MCF 10A (cell line): ENCODE measurements at regions not wholly inside any gene's neighbourhood (a gene's known extent, or its start where the extent isn't known, plus 50 kb on each side); places are given as distances from the start of the nearest gene placed in this dataset.
"Not testable (repeated sequence)": the region's sequence is repeated elsewhere in the genome, so short reads cannot be mapped to it uniquely, and the experiment has no call there.

Experiments used
- BruUV-seq: library from RNA; stranded (reverse); fragments of 400-500 nt; replicated peaks from 2 replicates; lab custom pipeline; 2021; lab: Mats Ljungman, UMichigan
- CTCF ChIA-PET: fragments of 300-600 bp; sonication (Branson Sonifier 250); formaldehyde crosslinking; extraction: SDS; loops from one replicate; lab custom pipeline; 2021; ENCODE audit warnings: antibody characterized with exemption, inconsistent platforms; lab: Yijun Ruan, JAX
- POLR2A ChIA-PET: fragments of 300-600, 350-650 bp; sonication (Branson Sonifier 250); formaldehyde crosslinking; extraction: SDS; loops from one replicate; lab custom pipeline; 2020; ENCODE audit warnings: antibody characterized with exemption, inconsistent platforms; lab: Yijun Ruan, JAX
- DNase-seq: peaks from one replicate; pipeline ENCODE4 v3.0.0-alpha.2; 2018; ENCODE audit not compliant: unreplicated experiment
- H3K27ac Mint-ChIP-seq: one replicate; pipeline ENCODE4 v1.8.0; 2022; ENCODE audit warnings: mild to moderate bottlenecking, low read depth, mixed read lengths; ENCODE audit not compliant: unreplicated experiment
- H3K27me3 Mint-ChIP-seq: one replicate; pipeline ENCODE4 v1.8.0; 2022; ENCODE audit warnings: mixed read lengths; ENCODE audit not compliant: insufficient read depth, unreplicated experiment
- H3K36me3 Mint-ChIP-seq: one replicate; pipeline ENCODE4 v1.8.0; 2022; ENCODE audit warnings: mild to moderate bottlenecking, moderate library complexity, mixed read lengths; ENCODE audit not compliant: insufficient read depth, unreplicated experiment
- H3K4me1 Mint-ChIP-seq: one replicate; pipeline ENCODE4 v1.8.0; 2022; ENCODE audit warnings: mixed read lengths; ENCODE audit not compliant: insufficient read depth, unreplicated experiment
- H3K4me3 Mint-ChIP-seq: one replicate; pipeline ENCODE4 v1.8.0; 2022; ENCODE audit warnings: mild to moderate bottlenecking, moderate library complexity, mixed read lengths; ENCODE audit not compliant: unreplicated experiment
- H3K9me3 Mint-ChIP-seq: one replicate; pipeline ENCODE4 v1.8.0; 2022; ENCODE audit warnings: mixed read lengths; ENCODE audit not compliant: unreplicated experiment
- intact Hi-C: fragments of 100-400 bp; cut with micrococcal nuclease; formaldehyde crosslinking; loops from 2 replicates; pipeline ENCODE4 v1.14.1; 2022
- TF ChIP-seq, protein P1 (sequence below): fragments of 200-600 bp; IDR thresholded peaks from one replicate; pipeline ENCODE4 v1.8.0; 2022; ENCODE audit warnings: antibody characterized with exemption, mild to moderate bottlenecking; ENCODE audit not compliant: unreplicated experiment

DNA sequence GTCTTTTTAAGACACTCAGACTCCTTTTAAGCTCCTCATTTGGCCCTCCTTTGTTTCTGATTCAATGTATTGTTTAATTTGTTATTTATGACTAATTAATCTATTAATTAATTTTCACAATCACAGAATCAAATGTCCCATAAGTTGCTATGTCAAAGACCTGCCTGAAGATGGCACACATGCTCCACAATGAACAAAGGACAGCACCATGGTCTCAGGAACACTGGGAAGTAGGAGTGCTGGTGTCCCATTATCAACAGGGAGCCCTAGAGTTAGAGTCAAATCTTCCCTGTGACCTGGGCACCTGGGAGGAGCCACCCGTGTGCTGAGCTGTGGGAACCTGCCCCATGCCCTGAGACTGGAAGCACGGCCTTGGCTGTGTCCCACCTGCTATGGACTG, 1164.3 kb downstream of the RPIA start:
- DNase-seq, H3K9me3 Mint-ChIP-seq, H3K36me3 Mint-ChIP-seq, H3K27ac Mint-ChIP-seq, H3K4me1 Mint-ChIP-seq, POLR2A ChIA-PET, H3K4me3 Mint-ChIP-seq, CTCF ChIA-PET, BruUV-seq, intact Hi-C loops: not testable (repeated sequence)
- TF ChIP-seq, protein P1, sequence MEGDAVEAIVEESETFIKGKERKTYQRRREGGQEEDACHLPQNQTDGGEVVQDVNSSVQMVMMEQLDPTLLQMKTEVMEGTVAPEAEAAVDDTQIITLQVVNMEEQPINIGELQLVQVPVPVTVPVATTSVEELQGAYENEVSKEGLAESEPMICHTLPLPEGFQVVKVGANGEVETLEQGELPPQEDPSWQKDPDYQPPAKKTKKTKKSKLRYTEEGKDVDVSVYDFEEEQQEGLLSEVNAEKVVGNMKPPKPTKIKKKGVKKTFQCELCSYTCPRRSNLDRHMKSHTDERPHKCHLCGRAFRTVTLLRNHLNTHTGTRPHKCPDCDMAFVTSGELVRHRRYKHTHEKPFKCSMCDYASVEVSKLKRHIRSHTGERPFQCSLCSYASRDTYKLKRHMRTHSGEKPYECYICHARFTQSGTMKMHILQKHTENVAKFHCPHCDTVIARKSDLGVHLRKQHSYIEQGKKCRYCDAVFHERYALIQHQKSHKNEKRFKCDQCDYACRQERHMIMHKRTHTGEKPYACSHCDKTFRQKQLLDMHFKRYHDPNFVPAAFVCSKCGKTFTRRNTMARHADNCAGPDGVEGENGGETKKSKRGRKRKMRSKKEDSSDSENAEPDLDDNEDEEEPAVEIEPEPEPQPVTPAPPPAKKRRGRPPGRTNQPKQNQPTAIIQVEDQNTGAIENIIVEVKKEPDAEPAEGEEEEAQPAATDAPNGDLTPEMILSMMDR: peak; percentile 27
- H3K27me3 Mint-ChIP-seq: peaks cover 14% of the 10 kb centered on the region

DNA sequence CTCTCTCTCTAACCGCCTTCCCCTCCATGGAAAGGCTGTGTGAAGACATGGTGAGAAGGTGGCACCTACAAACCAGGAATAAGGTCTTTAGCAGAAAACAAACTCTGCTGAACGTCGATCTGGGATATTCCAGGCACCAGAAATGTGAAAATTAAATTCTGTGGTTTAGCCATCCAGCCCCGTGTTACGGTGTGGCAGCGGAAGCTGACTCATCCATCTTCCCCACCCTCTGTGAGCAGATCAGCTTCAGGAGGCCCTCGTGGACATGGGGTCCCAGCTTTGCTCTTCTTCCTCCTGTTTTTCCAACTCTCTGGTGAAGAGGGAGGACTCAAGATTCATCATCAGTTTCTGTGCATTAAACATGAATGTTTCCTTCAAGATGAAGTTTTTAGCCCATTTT, 1164.8 kb downstream of the RPIA start:
- intact Hi-C loops, DNase-seq, CTCF ChIA-PET, H3K4me1 Mint-ChIP-seq, H3K27me3 Mint-ChIP-seq, BruUV-seq, H3K9me3 Mint-ChIP-seq, H3K4me3 Mint-ChIP-seq, H3K27ac Mint-ChIP-seq, POLR2A ChIA-PET, H3K36me3 Mint-ChIP-seq: not testable (repeated sequence)

DNA sequence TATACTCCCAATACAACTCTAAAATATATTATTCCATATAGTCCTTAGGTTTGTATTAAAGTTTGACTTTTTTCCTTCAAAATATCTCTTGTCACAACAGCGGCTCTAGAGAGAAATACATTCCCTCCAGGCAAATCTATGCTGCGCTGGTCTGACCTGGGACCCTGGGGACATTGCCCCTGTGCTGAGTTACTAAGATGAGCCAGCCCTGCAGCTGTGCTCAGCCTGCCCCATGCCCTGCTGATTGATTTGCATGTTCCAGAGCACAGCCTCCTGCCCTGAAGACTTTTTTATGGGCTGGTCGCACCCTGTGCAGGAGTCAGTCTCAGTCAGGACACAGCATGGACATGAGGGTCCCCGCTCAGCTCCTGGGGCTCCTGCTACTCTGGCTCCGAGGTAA, 1170.7 kb downstream of the RPIA start:
- CTCF ChIA-PET, H3K4me1 Mint-ChIP-seq, H3K27ac Mint-ChIP-seq, intact Hi-C loops, H3K27me3 Mint-ChIP-seq, H3K9me3 Mint-ChIP-seq, H3K4me3 Mint-ChIP-seq, POLR2A ChIA-PET, DNase-seq, H3K36me3 Mint-ChIP-seq, BruUV-seq: not testable (repeated sequence)

DNA sequence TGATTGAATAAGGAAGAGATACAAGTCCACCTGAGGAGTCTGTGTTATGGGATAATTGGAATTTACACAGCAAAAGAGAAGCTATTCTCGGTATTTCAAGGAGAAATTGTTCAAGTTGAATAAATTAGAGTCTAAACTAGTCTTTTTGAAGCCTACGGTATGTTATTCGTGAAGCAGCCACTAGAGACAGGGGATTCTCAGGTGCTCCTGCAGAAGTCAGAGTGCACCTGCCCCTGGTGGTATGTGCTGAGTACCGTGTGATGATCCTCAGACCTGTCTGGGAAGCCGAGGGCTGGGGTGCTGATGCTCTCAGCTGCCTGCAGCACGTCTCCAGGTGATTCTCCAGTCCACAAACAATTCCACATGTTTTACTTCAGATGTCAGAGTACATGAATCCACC, 1171.7 kb downstream of the RPIA start:
- H3K27ac Mint-ChIP-seq, H3K4me3 Mint-ChIP-seq, DNase-seq, H3K36me3 Mint-ChIP-seq, CTCF ChIA-PET, intact Hi-C loops, H3K4me1 Mint-ChIP-seq, H3K27me3 Mint-ChIP-seq, BruUV-seq, POLR2A ChIA-PET, H3K9me3 Mint-ChIP-seq: not testable (repeated sequence)

DNA sequence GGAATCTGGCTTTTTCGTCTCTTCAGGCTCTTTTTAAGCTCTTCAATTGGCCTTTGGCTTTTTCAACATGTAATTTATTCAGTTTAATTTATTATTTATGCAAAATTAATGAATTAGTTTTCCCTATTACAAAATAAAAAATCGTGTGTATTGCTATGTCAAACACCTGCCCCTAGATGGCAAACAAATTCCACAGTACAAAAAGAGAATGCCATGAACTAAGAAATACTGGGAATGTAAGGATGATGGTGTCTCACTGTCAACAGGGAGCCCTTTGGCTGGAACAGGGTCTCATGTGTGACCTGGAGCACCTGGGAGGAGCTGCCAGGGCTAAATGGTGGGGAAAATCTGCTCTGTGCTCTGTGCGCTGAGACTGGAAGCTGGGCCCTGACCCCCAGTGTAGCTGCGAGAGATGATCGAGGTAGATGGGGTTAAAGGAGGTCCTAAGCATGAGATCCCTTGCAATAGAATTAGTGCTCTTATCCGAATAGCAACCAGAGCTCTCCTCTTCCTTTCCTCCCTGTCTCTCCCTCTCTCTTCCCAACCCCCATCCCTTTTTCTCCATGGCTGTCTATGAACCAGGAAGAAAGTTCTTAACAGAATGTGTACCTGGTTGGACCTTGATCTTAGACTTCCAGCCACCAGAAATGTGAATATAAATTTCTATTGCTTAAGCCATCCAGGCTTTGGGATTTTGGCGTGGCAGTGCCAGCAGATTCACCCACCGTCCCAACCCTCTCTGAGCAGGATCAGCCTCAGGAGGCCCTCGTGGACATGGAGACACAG, 1183.5 kb downstream of the RPIA start:
- H3K36me3 Mint-ChIP-seq, BruUV-seq, intact Hi-C loops, CTCF ChIA-PET, H3K4me3 Mint-ChIP-seq, H3K4me1 Mint-ChIP-seq, DNase-seq, H3K27ac Mint-ChIP-seq, POLR2A ChIA-PET, H3K9me3 Mint-ChIP-seq: not testable (repeated sequence)
- H3K27me3 Mint-ChIP-seq: peaks cover 10% of the 10 kb centered on the region
- TF ChIP-seq, protein P1: peak; percentile 11

DNA sequence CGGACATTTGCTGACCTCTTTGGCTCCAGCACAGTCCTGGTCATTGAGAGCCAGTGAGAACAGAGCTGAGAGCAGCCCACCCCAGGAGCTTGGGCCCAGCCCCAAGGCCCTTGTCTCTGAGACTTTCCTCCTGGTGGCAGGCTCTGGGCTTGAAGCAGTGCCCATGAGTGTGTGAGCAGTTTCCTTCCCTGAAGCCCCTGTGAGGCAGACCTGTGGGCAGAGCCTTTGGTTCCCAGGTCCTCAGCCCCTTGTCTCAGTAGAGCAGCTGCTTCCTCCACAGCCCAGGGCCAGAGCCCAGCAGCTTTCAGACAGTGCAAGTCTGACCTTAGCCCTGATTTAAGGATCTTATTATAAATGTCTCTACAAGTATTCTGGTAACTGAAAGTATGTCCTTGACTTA, 1185.0 kb downstream of the RPIA start:
- H3K27ac Mint-ChIP-seq, POLR2A ChIA-PET, CTCF ChIA-PET, H3K27me3 Mint-ChIP-seq, H3K9me3 Mint-ChIP-seq, intact Hi-C loops, DNase-seq, H3K4me1 Mint-ChIP-seq, H3K4me3 Mint-ChIP-seq, H3K36me3 Mint-ChIP-seq, BruUV-seq: not testable (repeated sequence)

DNA sequence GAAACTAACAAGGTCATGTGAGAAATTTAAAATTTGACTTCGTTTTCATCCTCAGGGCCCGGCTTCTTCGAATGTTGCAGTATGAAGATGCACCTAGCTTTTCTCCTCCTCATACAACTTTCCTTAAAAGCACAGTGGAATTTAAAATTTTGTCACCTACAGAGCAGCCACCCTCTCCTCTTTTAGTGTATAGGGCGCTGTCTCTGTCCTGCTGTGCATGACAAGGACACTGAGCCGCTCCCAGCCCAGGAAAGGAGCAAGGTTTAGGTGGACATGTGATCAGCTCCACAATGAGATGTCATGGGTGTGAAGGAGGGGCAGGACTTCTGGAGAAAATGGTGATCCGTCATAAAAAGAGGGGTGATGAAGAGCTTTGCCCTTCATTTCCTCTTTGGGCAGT, 1185.4 kb downstream of the RPIA start:
- CTCF ChIA-PET, H3K27me3 Mint-ChIP-seq, H3K4me1 Mint-ChIP-seq, DNase-seq, intact Hi-C loops, H3K9me3 Mint-ChIP-seq, H3K4me3 Mint-ChIP-seq, BruUV-seq, POLR2A ChIA-PET, H3K27ac Mint-ChIP-seq, H3K36me3 Mint-ChIP-seq: not testable (repeated sequence)

DNA sequence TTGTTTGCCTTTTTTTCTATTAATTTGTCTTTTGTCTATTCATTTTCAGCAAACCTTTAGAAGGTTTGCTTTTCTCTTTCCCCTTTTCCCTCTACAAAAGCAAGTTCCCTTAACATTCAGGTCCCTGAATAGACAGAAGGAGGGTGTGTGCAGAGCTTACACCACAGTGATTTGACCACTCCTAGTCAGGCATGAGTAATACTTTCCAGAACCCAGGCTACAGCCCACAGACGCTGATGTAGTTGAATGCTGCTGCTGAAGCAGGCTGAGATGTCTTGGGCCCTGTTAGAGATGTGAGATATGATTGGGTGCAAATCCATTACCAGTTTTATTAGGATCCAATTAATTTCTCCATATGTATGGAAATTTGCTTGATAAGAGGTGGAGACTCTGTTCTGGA, 1191.4 kb downstream of the RPIA start:
- H3K4me1 Mint-ChIP-seq, intact Hi-C loops, POLR2A ChIA-PET, DNase-seq, H3K4me3 Mint-ChIP-seq, H3K36me3 Mint-ChIP-seq, H3K27ac Mint-ChIP-seq, H3K27me3 Mint-ChIP-seq, CTCF ChIA-PET, BruUV-seq, H3K9me3 Mint-ChIP-seq: not testable (repeated sequence)
